Activated CD8-positive, alpha-beta memory T cell treated with anti-CD3 and anti-CD28 coated beads for 36 hours (primary cell): ENCODE measurements at regions not wholly inside any gene's neighbourhood (a gene's known extent, or its start where the extent isn't known, plus 50 kb on each side); places are given as distances from the start of the nearest gene placed in this dataset.
"Not testable (repeated sequence)": the region's sequence is repeated elsewhere in the genome, so short reads cannot be mapped to it uniquely, and the experiment has no call there.

Source experiments
- CTCF ChIA-PET: fragments of 350-600 bp; sonication (Branson Sonifier 250); formaldehyde crosslinking; loops from one replicate; lab custom pipeline; 2021; ENCODE audit warnings: antibody characterized with exemption; lab: Charles Lee
- POLR2A ChIA-PET: fragments of 350-600 bp; sonication (Branson Sonifier 250); formaldehyde crosslinking; loops from one replicate; lab custom pipeline; 2021; ENCODE audit warnings: antibody characterized with exemption; lab: Charles Lee

DNA sequence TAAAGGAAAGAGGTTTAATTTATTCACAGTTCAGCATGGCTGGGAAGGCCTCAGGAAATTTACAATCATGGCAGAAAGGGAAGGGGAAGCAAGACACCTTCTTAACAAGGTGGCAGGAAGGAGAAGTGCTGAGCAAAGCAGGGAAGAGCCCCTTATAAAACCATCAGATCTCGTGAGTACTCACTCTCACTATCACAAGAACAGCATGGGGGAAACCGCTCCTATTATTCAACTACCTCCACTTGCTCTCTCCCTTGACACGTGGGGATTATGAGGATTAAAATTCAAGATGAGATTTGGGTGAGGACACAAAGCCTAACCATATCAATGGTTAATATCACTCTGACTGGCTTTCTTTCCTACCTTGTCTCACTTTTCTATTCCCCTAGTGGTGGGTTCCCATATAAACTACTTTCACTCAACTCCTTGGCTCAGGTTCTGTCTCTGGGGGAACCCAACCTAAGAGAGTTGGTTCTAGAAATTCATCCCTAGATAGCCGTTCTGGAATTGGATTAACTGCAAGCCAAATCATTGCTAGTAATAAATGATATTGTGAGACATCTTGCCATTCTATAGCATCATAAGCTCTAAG is 749.8 kb upstream of the GRAMD2B start:
- ChIA-PET CTCF (no interaction called here), POLR2A (no interaction called here)

DNA sequence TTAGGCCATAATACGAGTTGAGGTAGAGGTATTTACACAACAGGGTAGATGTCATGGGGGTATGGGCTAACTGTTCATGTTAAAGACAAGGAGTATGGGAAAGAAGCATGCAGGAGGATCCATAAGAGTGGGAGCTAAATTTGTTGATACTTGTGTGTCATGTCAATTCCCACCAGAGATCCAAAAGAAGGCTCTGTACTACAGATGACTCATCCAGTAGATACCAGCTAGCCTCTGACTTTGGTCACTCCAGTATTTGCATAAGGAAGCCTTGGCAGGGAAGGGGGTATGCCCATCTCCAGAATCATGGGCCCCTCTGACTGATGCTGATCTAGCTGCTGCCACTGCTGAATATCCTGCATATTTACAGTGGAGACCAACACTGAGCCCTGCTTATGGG is 743.7 kb upstream of the GRAMD2B start:
- ChIA-PET POLR2A (no interaction called here), CTCF (no interaction called here)

GRCh38 chr5:125683669-125684068 is 739.5 kb upstream of the GRAMD2B start:
- CTCF ChIA-PET = no interaction called here
- POLR2A ChIA-PET = no interaction called here

- ChIA-PET CTCF (no interaction called here), POLR2A (no interaction called here)
Observed at GRCh38 chr5:125685771-125686170, 737.4 kb upstream of the GRAMD2B start.

- POLR2A ChIA-PET, CTCF ChIA-PET: not testable (repeated sequence)
Observed at GRCh38 chr5:125691738-125692530, 731.3 kb upstream of the GRAMD2B start.

DNA sequence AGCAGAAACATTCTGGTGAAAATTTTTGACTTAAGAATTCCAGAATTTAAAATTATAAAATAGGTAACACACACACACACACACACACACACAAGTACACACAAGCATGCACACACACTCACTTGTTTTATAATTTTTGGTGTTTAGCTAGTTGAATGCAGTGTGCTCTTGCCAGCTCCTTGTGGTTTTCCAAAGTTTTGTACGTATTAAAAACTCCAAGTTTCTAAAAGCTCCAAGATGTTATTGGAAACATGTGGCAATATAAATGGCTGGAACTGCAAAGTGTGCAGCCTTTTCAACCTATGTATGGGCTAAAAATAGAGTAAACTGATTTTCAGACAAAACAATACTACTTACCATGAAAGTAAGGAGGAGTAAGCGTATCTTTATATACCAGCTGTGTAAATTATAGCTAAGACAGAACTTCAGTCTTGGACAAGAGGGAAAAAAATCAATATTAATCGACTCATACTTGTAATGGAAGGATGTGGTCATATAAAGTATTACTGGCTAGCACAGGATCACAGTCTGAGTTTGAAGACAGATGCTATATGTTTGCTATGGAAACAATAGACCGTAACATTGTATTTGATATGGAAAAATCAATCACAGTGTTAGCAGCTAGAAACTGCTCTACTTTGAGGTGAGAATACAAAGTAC is 727.1 kb upstream of the GRAMD2B start:
- CTCF ChIA-PET = no interaction called here
- POLR2A ChIA-PET = no interaction called here

- ChIA-PET CTCF (no interaction called here), POLR2A (no interaction called here)
Observed at GRCh38 chr5:125696762-125697161, 726.4 kb upstream of the GRAMD2B start.

DNA sequence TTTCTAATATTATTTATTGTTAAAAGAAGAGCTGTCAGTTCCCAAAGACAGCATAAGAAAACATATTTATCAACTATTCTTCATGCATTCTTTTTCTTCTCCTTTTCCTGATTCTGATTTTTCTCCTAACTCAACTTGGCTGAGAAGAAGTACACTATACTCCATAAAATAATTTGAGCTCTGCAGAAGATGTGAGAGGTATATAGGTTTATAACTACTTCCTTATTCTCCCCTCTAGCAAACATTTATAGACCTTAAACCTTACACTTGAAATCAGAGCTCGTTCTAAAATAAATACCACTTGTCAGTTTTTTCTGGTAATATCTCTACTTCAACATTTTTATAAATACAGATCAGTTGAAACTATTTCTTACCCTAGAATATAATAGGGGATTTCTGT is 724.8 kb upstream of the GRAMD2B start:
- CTCF ChIA-PET = no interaction called here
- POLR2A ChIA-PET = no interaction called here

DNA sequence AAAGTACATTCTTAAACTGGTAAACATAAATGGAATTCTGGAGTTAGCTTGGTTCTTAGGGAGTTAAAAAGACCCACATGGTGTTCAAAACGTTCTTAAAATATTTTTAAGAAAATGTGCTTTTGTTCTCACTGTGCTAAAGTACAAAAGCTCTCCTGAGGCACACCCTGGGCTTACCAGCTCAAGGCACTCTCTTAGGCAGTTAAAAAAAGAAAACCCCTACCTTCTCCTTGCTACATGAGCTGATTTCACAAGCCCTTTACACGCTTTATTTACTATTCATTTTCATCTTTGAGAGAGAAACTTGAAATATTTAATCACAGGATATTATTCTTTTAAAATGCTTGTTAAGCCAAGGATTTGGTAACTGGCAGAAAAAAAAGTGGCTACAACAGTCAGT is 723.3 kb upstream of the GRAMD2B start:
- ChIA-PET CTCF (no interaction called here), POLR2A (no interaction called here)

DNA sequence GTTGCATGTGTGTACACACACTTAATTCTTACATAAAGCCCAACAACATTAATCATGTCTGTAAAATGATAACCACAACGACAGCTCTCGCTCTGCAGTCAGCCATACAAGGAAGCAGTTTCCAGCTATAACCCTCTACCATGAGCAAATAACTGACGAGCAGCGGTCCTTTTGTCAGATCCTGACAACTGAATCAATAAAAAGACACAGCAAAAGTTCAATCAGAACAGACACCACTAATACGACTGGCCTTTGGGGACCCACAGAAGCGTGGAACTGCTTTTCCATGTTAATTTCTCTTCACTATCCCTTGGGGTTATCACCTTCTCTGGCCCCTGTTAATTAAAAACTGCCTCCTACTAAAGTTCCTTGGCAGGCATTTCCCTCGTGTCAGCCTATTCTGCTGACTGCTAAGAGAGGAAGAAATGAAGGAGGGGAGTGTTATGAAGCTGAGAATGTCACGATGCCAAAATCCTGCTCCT is 722.8 kb upstream of the GRAMD2B start:
- ChIA-PET CTCF (no interaction called here), POLR2A (no interaction called here)

- ChIA-PET CTCF (no interaction called here), POLR2A (no interaction called here)
Observed at GRCh38 chr5:125703616-125704015, 719.6 kb upstream of the GRAMD2B start.

- CTCF ChIA-PET = no interaction called here
Observed at GRCh38 chr5:125704888-125705287, 718.3 kb upstream of the GRAMD2B start.

DNA sequence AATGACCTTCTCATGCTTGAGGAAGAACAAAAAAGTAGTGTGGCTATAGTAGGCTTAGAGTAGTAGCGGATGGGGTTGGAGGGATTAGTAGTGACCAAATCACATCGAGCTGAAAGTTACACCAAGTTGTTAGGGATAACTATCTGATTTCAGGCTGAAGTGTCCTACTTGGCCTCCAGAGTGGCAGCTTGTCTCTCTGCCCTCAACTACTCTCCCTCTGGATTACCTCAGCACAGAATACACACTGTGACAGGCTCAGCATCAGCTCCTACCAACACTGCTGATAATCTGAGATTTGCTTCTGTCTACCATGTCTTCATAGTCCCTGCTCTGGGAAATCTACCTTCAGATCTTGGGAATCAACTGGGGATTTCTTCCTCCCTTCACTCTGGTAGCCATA is 714.6 kb upstream of the GRAMD2B start:
- ChIA-PET POLR2A (no interaction called here), CTCF (no interaction called here)

More at GRCh38 chr5:125704888-125705287, 718.3 kb upstream of the GRAMD2B start:
- POLR2A ChIA-PET = no interaction called here

- ChIA-PET POLR2A (no interaction called here), CTCF (no interaction called here)
Observed at GRCh38 chr5:125710745-125711144, 712.5 kb upstream of the GRAMD2B start.

- POLR2A ChIA-PET = no interaction called here
- CTCF ChIA-PET = no interaction called here
Observed at GRCh38 chr5:125712397-125712796, 710.8 kb upstream of the GRAMD2B start.

- ChIA-PET POLR2A (no interaction called here), CTCF (no interaction called here)
Observed at GRCh38 chr5:125713109-125713805, 710.0 kb upstream of the GRAMD2B start.

- CTCF ChIA-PET = no interaction called here
- POLR2A ChIA-PET = no interaction called here
Observed at GRCh38 chr5:125715216-125715615, 708.0 kb upstream of the GRAMD2B start.

DNA sequence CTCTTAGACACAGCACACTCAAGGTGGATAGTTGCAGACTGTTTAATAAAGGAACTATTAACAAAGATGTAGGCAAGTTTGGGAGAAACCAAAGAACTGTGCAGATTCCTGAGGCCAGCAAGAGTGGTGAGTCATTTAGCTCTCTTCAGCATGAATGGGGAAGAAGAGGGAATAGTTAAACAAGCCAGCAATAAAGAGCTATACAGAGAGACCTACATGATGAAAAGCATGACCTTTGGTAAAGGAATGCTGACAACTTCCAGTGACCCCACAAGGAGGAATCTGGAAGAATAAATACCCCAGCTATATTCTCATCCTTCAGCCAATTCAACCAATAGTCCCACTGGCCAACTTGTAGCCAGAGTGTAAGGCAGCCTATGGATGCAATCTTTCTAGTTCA is 706.0 kb upstream of the GRAMD2B start:
- ChIA-PET POLR2A (no interaction called here), CTCF (no interaction called here)

GRCh38 chr5:125719681-125720347 is 703.4 kb upstream of the GRAMD2B start:
- ChIA-PET POLR2A (no interaction called here), CTCF (no interaction called here)

- ChIA-PET POLR2A (no interaction called here), CTCF (no interaction called here)
Observed at GRCh38 chr5:125720348-125720685, 702.9 kb upstream of the GRAMD2B start.
